HEK293 (cell line): ENCODE measurements at regions not wholly inside any gene's neighbourhood (a gene's known extent, or its start where the extent isn't known, plus 50 kb on each side); places are given as distances from the start of the nearest gene placed in this dataset.

Experiments used
- CTCF ChIA-PET: fragments of 350-600 bp; formaldehyde crosslinking; extraction: SDS; loops from one replicate; lab custom pipeline; 2021; ENCODE audit warnings: antibody characterized with exemption; lab: Yijun Ruan, JAX
- POLR2A ChIA-PET: fragments of 300-600 bp; formaldehyde crosslinking; extraction: SDS; loops from one replicate; lab custom pipeline; 2020; ENCODE audit warnings: antibody characterized with exemption, inconsistent platforms; lab: Yijun Ruan, JAX
- H3K27ac ChIP-seq: fragments of 200-500 bp; sonication (Bioruptor generic); 2 replicates; pipeline ENCODE4 v1.5.1; 2014; ENCODE audit warnings: low read depth, low read length, control low read depth, inconsistent platforms; ENCODE audit errors: extremely low read depth
- H3K36me3 ChIP-seq, 2 experiments: fragments of 200-500 bp in 1 of 2; sonication (Bioruptor generic) in 1 of 2; 1 replicate in 1 of 2; 2 replicates in 1 of 2; pipeline ENCODE4 v1.5.1; 2014 to 2017; ENCODE audit warnings: inconsistent platforms in 2 of 2, low read length in 2 of 2; ENCODE audit not compliant: control insufficient read depth in 2 of 2, insufficient read depth in 1 of 2
- H3K4me1 ChIP-seq: fragments of 200-500 bp; sonication (Bioruptor generic); 2 replicates; pipeline ENCODE4 v1.5.1; 2014; ENCODE audit warnings: mild to moderate bottlenecking, low read length, inconsistent platforms; ENCODE audit not compliant: control insufficient read depth, insufficient read depth
- H3K4me3 ChIP-seq: 2 replicates; pipeline ENCODE4 v1.5.1; 2011; ENCODE audit warnings: low read depth, mild to moderate bottlenecking, control low read depth, low read length, moderate library complexity
- H3K9me3 ChIP-seq: fragments of 200-500 bp; sonication (Bioruptor generic); 2 replicates; pipeline ENCODE4 v1.5.1; 2014; ENCODE audit warnings: low read depth, low read length, inconsistent platforms; ENCODE audit not compliant: control insufficient read depth, insufficient read depth
- HOXD13 ChIP-seq: sonication (generic); formaldehyde crosslinking; IDR thresholded peaks from 2 replicates; pipeline ENCODE4 v1.8.0; 2022; ENCODE audit warnings: missing genetic modification reagents, borderline replicate concordance
- KLF10 ChIP-seq: fragments of 450-650 bp; IDR thresholded peaks from 2 replicates; pipeline ENCODE4 v1.5.1; 2018; ENCODE audit warnings: missing biosample characterization, mild to moderate bottlenecking, missing genetic modification characterization
- KLF8 ChIP-seq: fragments of 450-650 bp; formaldehyde crosslinking; IDR thresholded peaks from 2 replicates; pipeline ENCODE4 v1.5.1; 2016; ENCODE audit warnings: missing biosample characterization, missing genetic modification characterization
- MYNN ChIP-seq: fragments of 450-650 bp; formaldehyde crosslinking; IDR thresholded peaks from 2 replicates; pipeline ENCODE4 v1.5.1; 2016; ENCODE audit warnings: missing biosample characterization, missing genetic modification characterization, borderline replicate concordance
- PRDM10 ChIP-seq: fragments of 450-650 bp; formaldehyde crosslinking; IDR thresholded peaks from 2 replicates; pipeline ENCODE4 v1.5.1; 2016; ENCODE audit warnings: missing biosample characterization, missing genetic modification characterization
- SP7 ChIP-seq: fragments of 450-650 bp; formaldehyde crosslinking; IDR thresholded peaks from 2 replicates; pipeline ENCODE4 v1.5.1; 2016; ENCODE audit warnings: missing biosample characterization, missing genetic modification characterization
- ZBTB6 ChIP-seq: fragments of 450-650 bp; formaldehyde crosslinking; IDR thresholded peaks from 2 replicates; pipeline ENCODE4 v1.5.1; 2017; ENCODE audit warnings: missing biosample characterization, missing genetic modification characterization
- ZFP37 ChIP-seq: fragments of 450-650 bp; formaldehyde crosslinking; IDR thresholded peaks from 2 replicates; pipeline ENCODE4 v1.5.1; 2016; ENCODE audit warnings: missing biosample characterization, missing genetic modification characterization
- ZNF138 ChIP-seq: fragments of 450-650 bp; formaldehyde crosslinking; IDR thresholded peaks from 2 replicates; pipeline ENCODE4 v1.5.1; 2016; ENCODE audit warnings: missing biosample characterization, missing genetic modification characterization, borderline replicate concordance
- ZNF223 ChIP-seq: fragments of 450-650 bp; formaldehyde crosslinking; IDR thresholded peaks from 2 replicates; pipeline ENCODE4 v1.5.1; 2016; ENCODE audit warnings: missing biosample characterization, missing genetic modification characterization
- ZNF311 ChIP-seq: fragments of 450-650 bp; formaldehyde crosslinking; IDR thresholded peaks from 2 replicates; pipeline ENCODE4 v1.5.1; 2017; ENCODE audit warnings: missing biosample characterization, missing genetic modification characterization, borderline replicate concordance
- ZNF354C ChIP-seq: fragments of 450-650 bp; formaldehyde crosslinking; IDR thresholded peaks from 2 replicates; pipeline ENCODE4 v1.5.1; 2016; ENCODE audit warnings: missing biosample characterization, missing genetic modification characterization, low read depth, borderline replicate concordance
- ZNF544 ChIP-seq: fragments of 450-650 bp; formaldehyde crosslinking; IDR thresholded peaks from 2 replicates; pipeline ENCODE4 v1.5.0; 2017; ENCODE audit warnings: missing biosample characterization, missing genetic modification characterization
- ZNF843 ChIP-seq: fragments of 450-650 bp; formaldehyde crosslinking; IDR thresholded peaks from 2 replicates; pipeline ENCODE4 v1.5.1; 2016; ENCODE audit warnings: missing biosample characterization, missing genetic modification characterization
- TF ChIP-seq, protein P1 (sequence below): fragments of 450-650 bp; formaldehyde crosslinking; IDR thresholded peaks from 2 replicates; pipeline ENCODE4 v1.5.1; 2016; ENCODE audit warnings: missing biosample characterization, missing genetic modification characterization
- TF ChIP-seq, protein P2 (sequence below): fragments of 450-650 bp; formaldehyde crosslinking; IDR thresholded peaks from 2 replicates; pipeline ENCODE4 v1.5.1; 2016; ENCODE audit warnings: missing biosample characterization, missing genetic modification characterization
- TF ChIP-seq, protein P3 (sequence below): fragments of 450-650 bp; formaldehyde crosslinking; IDR thresholded peaks from 2 replicates; pipeline ENCODE4; 2016; ENCODE audit warnings: missing biosample characterization, missing genetic modification characterization

GRCh38 chr1:233435622-233436021 lies 108.1 kb downstream of the MAP3K21 start:
- Histone ChIP-seq H3K4me1 (no peaks in the 10 kb centered on the region), H3K4me3 (no peak overlapping the region), H3K27ac (no peak overlapping the region), H3K9me3 (no peaks in the 10 kb centered on the region), H3K36me3 (no peaks in the 10 kb centered on the region)
- ChIA-PET CTCF (interaction anchor here (0.7 to 1.9 kb wide), 2 partner anchors 10 to 630 kb away, joined by 4 to 5 read pairs; no protein-coding TSS in a partner anchor), POLR2A (no interaction called here)
- TF ChIP-seq, protein P1, sequence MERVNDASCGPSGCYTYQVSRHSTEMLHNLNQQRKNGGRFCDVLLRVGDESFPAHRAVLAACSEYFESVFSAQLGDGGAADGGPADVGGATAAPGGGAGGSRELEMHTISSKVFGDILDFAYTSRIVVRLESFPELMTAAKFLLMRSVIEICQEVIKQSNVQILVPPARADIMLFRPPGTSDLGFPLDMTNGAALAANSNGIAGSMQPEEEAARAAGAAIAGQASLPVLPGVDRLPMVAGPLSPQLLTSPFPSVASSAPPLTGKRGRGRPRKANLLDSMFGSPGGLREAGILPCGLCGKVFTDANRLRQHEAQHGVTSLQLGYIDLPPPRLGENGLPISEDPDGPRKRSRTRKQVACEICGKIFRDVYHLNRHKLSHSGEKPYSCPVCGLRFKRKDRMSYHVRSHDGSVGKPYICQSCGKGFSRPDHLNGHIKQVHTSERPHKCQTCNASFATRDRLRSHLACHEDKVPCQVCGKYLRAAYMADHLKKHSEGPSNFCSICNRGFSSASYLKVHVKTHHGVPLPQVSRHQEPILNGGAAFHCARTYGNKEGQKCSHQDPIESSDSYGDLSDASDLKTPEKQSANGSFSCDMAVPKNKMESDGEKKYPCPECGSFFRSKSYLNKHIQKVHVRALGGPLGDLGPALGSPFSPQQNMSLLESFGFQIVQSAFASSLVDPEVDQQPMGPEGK (tag by site-specific recombination) = no peak
- TF ChIP-seq MYNN (tag by site-specific recombination) = no peak

- CTCF ChIA-PET = interaction anchor here (0.8 to 5.0 kb wide), 32 partner anchors 10 to 671 kb away, joined by 3 to 66 read pairs (median 8); partner anchors contain the start of gene SLC35F3
- POLR2A ChIA-PET = interaction anchor here (0.6 kb wide), 1 partner anchor 16 kb away, joined by 3 read pairs; no protein-coding TSS in a partner anchor
- no peaks in the 10 kb centered on the region for H3K4me1 ChIP-seq
These were observed 112.2 kb downstream of the MAP3K21 start for GRCh38 chr1:233439721-233440120.

More at GRCh38 chr1:233439721-233440120, 112.2 kb downstream of the MAP3K21 start:
- Histone ChIP-seq H3K27ac (no peak overlapping the region), H3K36me3 (no peaks in the 10 kb centered on the region), H3K4me3 (no peak overlapping the region), H3K9me3 (no peaks in the 10 kb centered on the region)
- TF ChIP-seq SP7 (tag by site-specific recombination) = no peak
- TF ChIP-seq ZFP37 (tag by site-specific recombination) = no peak
- TF ChIP-seq HOXD13 = no peak
- no peak for TF ChIP-seq KLF10 (tag by site-specific recombination)
- no peak for TF ChIP-seq KLF8 (tag by site-specific recombination)
- TF ChIP-seq ZNF843 (tag by site-specific recombination) = no peak
- TF ChIP-seq PRDM10 (tag by site-specific recombination) = no peak
- no peak for TF ChIP-seq ZBTB6
- no peak for TF ChIP-seq ZNF311 (tag by site-specific recombination)
- TF ChIP-seq ZNF138 (tag by site-specific recombination) = no peak
- TF ChIP-seq ZNF223 = no peak
- TF ChIP-seq, protein P2, sequence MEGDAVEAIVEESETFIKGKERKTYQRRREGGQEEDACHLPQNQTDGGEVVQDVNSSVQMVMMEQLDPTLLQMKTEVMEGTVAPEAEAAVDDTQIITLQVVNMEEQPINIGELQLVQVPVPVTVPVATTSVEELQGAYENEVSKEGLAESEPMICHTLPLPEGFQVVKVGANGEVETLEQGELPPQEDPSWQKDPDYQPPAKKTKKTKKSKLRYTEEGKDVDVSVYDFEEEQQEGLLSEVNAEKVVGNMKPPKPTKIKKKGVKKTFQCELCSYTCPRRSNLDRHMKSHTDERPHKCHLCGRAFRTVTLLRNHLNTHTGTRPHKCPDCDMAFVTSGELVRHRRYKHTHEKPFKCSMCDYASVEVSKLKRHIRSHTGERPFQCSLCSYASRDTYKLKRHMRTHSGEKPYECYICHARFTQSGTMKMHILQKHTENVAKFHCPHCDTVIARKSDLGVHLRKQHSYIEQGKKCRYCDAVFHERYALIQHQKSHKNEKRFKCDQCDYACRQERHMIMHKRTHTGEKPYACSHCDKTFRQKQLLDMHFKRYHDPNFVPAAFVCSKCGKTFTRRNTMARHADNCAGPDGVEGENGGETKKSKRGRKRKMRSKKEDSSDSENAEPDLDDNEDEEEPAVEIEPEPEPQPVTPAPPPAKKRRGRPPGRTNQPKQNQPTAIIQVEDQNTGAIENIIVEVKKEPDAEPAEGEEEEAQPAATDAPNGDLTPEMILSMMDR (tag by site-specific recombination) = no peak
- TF ChIP-seq ZNF544 = no peak
- TF ChIP-seq ZNF354C (tag by site-specific recombination) = no peak
- TF ChIP-seq, protein P3, sequence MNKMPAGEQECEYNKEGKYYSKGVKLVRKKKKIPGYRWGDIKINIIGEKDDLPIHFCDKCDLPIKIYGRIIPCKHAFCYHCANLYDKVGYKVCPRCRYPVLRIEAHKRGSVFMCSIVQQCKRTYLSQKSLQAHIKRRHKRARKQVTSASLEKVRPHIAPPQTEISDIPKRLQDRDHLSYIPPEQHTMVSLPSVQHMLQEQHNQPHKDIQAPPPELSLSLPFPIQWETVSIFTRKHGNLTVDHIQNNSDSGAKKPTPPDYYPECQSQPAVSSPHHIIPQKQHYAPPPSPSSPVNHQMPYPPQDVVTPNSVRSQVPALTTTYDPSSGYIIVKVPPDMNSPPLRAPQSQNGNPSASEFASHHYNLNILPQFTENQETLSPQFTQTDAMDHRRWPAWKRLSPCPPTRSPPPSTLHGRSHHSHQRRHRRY (tag by site-specific recombination) = no peak
